IMR-90 (cell line): ENCODE measurements at regions not wholly inside any gene's neighbourhood (a gene's known extent, or its start where the extent isn't known, plus 50 kb on each side); places are given as distances from the start of the nearest gene placed in this dataset.

Source experiments
- ATAC-seq: fragments of 200-7000 bp; cut with Tn5 transposase; 2 replicates; pipeline ENCODE4 v1.9.1; 2020; ENCODE audit warnings: low read depth, mild to moderate bottlenecking, moderate library complexity
- BruUV-seq: library from RNA; stranded (reverse); fragments of 400-500 nt; replicated peaks from 2 replicates; lab custom pipeline; 2021; lab: Mats Ljungman, UMichigan
- CTCF ChIA-PET: fragments of 300-600 bp; formaldehyde crosslinking; extraction: SDS; loops from one replicate; lab custom pipeline; 2021; ENCODE audit warnings: antibody characterized with exemption; lab: Yijun Ruan, JAX
- POLR2A ChIA-PET: fragments of 300-600 bp; sonication (Branson Sonifier 250); formaldehyde crosslinking; loops from one replicate; lab custom pipeline; 2022; ENCODE audit warnings: antibody characterized with exemption; ENCODE audit not compliant: unreplicated experiment; lab: Charles Lee
- DNase-seq: peaks from one replicate; pipeline ENCODE4 v3.0.0; 2013
- H2AFZ ChIP-seq: replicated peaks from 2 replicates; pipeline ENCODE3; 2013; ENCODE audit warnings: low read length, mild to moderate bottlenecking; ENCODE audit not compliant: poor library complexity
- H2AK5ac ChIP-seq: 2 replicates; pipeline ENCODE4 v1.6.1; 2013; ENCODE audit warnings: low read depth, low read length, inconsistent platforms
- H2AK9ac ChIP-seq: replicated peaks from 2 replicates; pipeline ENCODE3; 2013; ENCODE audit warnings: mild to moderate bottlenecking, low read depth, low read length, moderate library complexity; ENCODE audit not compliant: poor library complexity
- H2BK120ac ChIP-seq: 2 replicates; pipeline ENCODE4 v1.6.1; 2013; ENCODE audit warnings: low read depth, low read length, inconsistent platforms
- H2BK15ac ChIP-seq: 3 replicates; pipeline ENCODE4 v1.6.1; 2013; ENCODE audit warnings: low read depth, low read length, inconsistent platforms
- H2BK20ac ChIP-seq: 2 replicates; pipeline ENCODE4 v1.6.1; 2013; ENCODE audit warnings: low read depth, mild to moderate bottlenecking, inconsistent platforms, low read length, moderate library complexity
- H2BK5ac ChIP-seq: 2 replicates; pipeline ENCODE4 v1.6.1; 2013; ENCODE audit warnings: mild to moderate bottlenecking, low read depth, low read length, inconsistent platforms; ENCODE audit not compliant: poor library complexity, severe bottlenecking
- H3K14ac ChIP-seq: replicated peaks from 2 replicates; pipeline ENCODE4 v1.6.1; 2013; ENCODE audit warnings: low read depth, low read length, inconsistent platforms
- H3K18ac ChIP-seq: 2 replicates; pipeline ENCODE4 v1.6.1; 2013; ENCODE audit warnings: low read depth, low read length, control low read depth
- H3K23ac ChIP-seq: 2 replicates; pipeline ENCODE4 v1.6.1; 2013; ENCODE audit warnings: low read depth, low read length, inconsistent platforms
- H3K27ac ChIP-seq: 2 replicates; pipeline ENCODE4 v1.5.1; 2013; ENCODE audit warnings: mild to moderate bottlenecking, control low read depth, low read length; ENCODE audit not compliant: insufficient read depth
- H3K27me3 ChIP-seq: 2 replicates; pipeline ENCODE4 v1.6.1; 2013; ENCODE audit warnings: low read length; ENCODE audit not compliant: control insufficient read depth, insufficient read depth
- H3K36me3 ChIP-seq: 2 replicates; pipeline ENCODE4 v1.6.1; 2013; ENCODE audit warnings: low read length, mixed read lengths; ENCODE audit not compliant: control insufficient read depth, insufficient read depth
- H3K4ac ChIP-seq: 2 replicates; pipeline ENCODE4 v1.6.1; 2013; ENCODE audit warnings: low read depth, low read length, inconsistent platforms
- H3K4me1 ChIP-seq: 2 replicates; pipeline ENCODE4 v1.6.1; 2013; ENCODE audit warnings: low read length, mixed read lengths; ENCODE audit not compliant: control insufficient read depth, insufficient read depth
- H3K4me2 ChIP-seq: 2 replicates; pipeline ENCODE4 v1.6.1; 2013; ENCODE audit warnings: low read depth, mild to moderate bottlenecking, control low read depth, low read length, moderate library complexity
- H3K4me3 ChIP-seq: 2 replicates; pipeline ENCODE4 v1.5.1; 2013; ENCODE audit warnings: low read depth, mild to moderate bottlenecking, control low read depth, low read length, moderate library complexity; ENCODE audit not compliant: insufficient read depth
- H3K56ac ChIP-seq: 2 replicates; pipeline ENCODE4 v1.6.1; 2013; ENCODE audit warnings: low read length, inconsistent platforms; ENCODE audit not compliant: insufficient read depth; ENCODE audit errors: extremely low read depth
- H3K79me1 ChIP-seq, 2 experiments: 2 replicates each; pipeline ENCODE4 v1.6.1; 2013; ENCODE audit warnings: low read length in 2 of 2, inconsistent platforms in 1 of 2, low read depth in 1 of 2
- H3K9ac ChIP-seq: 2 replicates; pipeline ENCODE4 v1.6.1; 2013; ENCODE audit warnings: low read depth, low read length, control low read depth
- H3K9me1 ChIP-seq: 2 replicates; pipeline ENCODE4 v1.6.1; 2013; ENCODE audit warnings: low read length, inconsistent platforms; ENCODE audit not compliant: insufficient read depth
- H3K9me3 ChIP-seq: 2 replicates; pipeline ENCODE4 v1.6.1; 2013; ENCODE audit warnings: low read length; ENCODE audit not compliant: control insufficient read depth, insufficient read depth
- H4K20me1 ChIP-seq: 2 replicates; pipeline ENCODE4 v1.6.1; 2013; ENCODE audit warnings: low read length, inconsistent platforms; ENCODE audit not compliant: insufficient read depth
- H4K5ac ChIP-seq: 2 replicates; pipeline ENCODE4 v1.6.1; 2013; ENCODE audit warnings: mild to moderate bottlenecking, low read depth, low read length, control low read depth
- H4K8ac ChIP-seq, 2 experiments: 2 replicates each; pipeline ENCODE4 v1.6.1; 2013; ENCODE audit warnings: low read depth in 2 of 2, low read length in 2 of 2, control low read depth in 1 of 2, inconsistent platforms in 1 of 2
- H4K91ac ChIP-seq: 2 replicates; pipeline ENCODE4 v1.6.1; 2013; ENCODE audit warnings: low read depth, low read length, inconsistent platforms; ENCODE audit not compliant: insufficient read depth
- CEBPB ChIP-seq: IDR thresholded peaks from 2 replicates; pipeline ENCODE4 v1.6.1; 2012; ENCODE audit warnings: low read depth, low read length, improper control_type of control experiment
- FOS ChIP-seq: fragments of 150-350 bp; IDR thresholded peaks from 2 replicates; pipeline ENCODE4 v1.6.1; 2016; ENCODE audit warnings: low read depth, low read length
- MAFK ChIP-seq: IDR thresholded peaks from 2 replicates; pipeline ENCODE4 v1.6.1; 2012; ENCODE audit warnings: low read depth, low read length, improper control_type of control experiment
- MAZ ChIP-seq: IDR thresholded peaks from 2 replicates; pipeline ENCODE4 v1.6.1; 2012; ENCODE audit warnings: low read depth, mild to moderate bottlenecking, low read length, improper control_type of control experiment, moderate library complexity, borderline replicate concordance
- MXI1 ChIP-seq: IDR thresholded peaks from 2 replicates; pipeline ENCODE4 v1.6.1; 2012; ENCODE audit warnings: low read depth, mild to moderate bottlenecking, low read length, moderate library complexity, borderline replicate concordance
- POLR2A ChIP-seq: IDR thresholded peaks from 2 replicates; pipeline ENCODE4 v1.6.1; 2012; ENCODE audit warnings: mild to moderate bottlenecking, low read depth, low read length
- RAD21 ChIP-seq: IDR thresholded peaks from 2 replicates; pipeline ENCODE4 v1.6.1; 2012; ENCODE audit warnings: low read length, improper control_type of control experiment
- RCOR1 ChIP-seq: IDR thresholded peaks from 2 replicates; pipeline ENCODE4 v1.6.1; 2012; ENCODE audit warnings: mild to moderate bottlenecking, low read length, improper control_type of control experiment; ENCODE audit not compliant: insufficient replicate concordance
- RFX5 ChIP-seq: IDR thresholded peaks from 2 replicates; pipeline ENCODE4 v1.8.0; 2012; ENCODE audit warnings: low read depth, mild to moderate bottlenecking, low read length, moderate library complexity
- SMC3 ChIP-seq: fragments of 150-350 bp; IDR thresholded peaks from 2 replicates; pipeline ENCODE4 v1.6.1; 2016; ENCODE audit warnings: low read depth, mild to moderate bottlenecking, antibody characterized with exemption, low read length, moderate library complexity
- WGBS, 2 experiments: methylation state at CpG; one replicate each; pipeline versions ENCODE4 v1.1.5 to v1.1.7; 2013; ENCODE audit warnings: missing lambda C conversion rate in 2 of 2; ENCODE audit not compliant: insufficient read length in 1 of 2; ENCODE audit errors: extremely low coverage in 2 of 2; 5-methylcytosine and 5-hydroxymethylcytosine counted together
- dilution Hi-C: fragments of 300-500 bp; cut with HindIII; formaldehyde crosslinking; loops from one replicate; pipeline ENCODE4 v1.14.3; 2018; ENCODE audit warnings: low sequenced_read_pairs; ENCODE audit not compliant: unreplicated experiment
- in situ Hi-C: fragments of 300-500 bp; cut with MboI; formaldehyde crosslinking; loops from 3 replicates; pipeline ENCODE4 v1.14.3; 2019; ENCODE audit warnings: low sequenced_read_pairs, inconsistent platforms, mixed read lengths
- intact Hi-C: fragments of 100-400 bp; cut with micrococcal nuclease; formaldehyde crosslinking; loops from 2 replicates; pipeline ENCODE4 v1.10.0; 2022
- TF ChIP-seq, protein P1 (sequence below): fragments of 150-350 bp; IDR thresholded peaks from 2 replicates; pipeline ENCODE4 v1.6.1; 2017; ENCODE audit warnings: mild to moderate bottlenecking, antibody characterized with exemption, low read length, low read depth
- TF ChIP-seq, protein P2 (sequence below): conservative IDR thresholded peaks from 2 replicates; pipeline ENCODE4 v1.5.1; 2012; ENCODE audit warnings: mild to moderate bottlenecking, low read depth, low read length, improper control_type of control experiment
- TF ChIP-seq, protein P3 (sequence below): fragments of 150-350 bp; IDR thresholded peaks from 2 replicates; pipeline ENCODE4 v1.6.1; 2016; ENCODE audit warnings: low read depth, mild to moderate bottlenecking, low read length, moderate library complexity, borderline replicate concordance

DNA sequence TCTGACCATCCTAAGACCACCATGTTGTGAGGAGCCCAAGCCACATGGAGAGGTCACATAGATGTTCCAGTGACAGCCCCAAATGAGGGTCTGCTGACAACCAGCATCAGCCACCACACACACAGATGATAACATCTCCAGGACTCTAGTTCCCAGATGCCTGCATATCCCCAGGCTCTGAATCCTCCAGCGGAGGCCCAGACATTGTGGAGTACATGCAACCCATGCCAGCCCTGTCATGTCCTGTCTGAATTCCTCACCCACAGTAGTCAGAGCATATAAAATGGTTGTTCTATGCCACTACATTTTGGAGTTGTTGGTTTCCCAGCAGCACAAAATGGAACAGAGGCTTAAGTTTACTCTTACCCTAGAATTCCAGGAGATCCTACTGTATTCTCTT, 122.0 kb upstream of the SLC35G4 start:
- H2AK5ac ChIP-seq: no peak overlapping the region
- intact Hi-C loops: no loop called here
- H3K9me3 ChIP-seq: no peaks in the 10 kb centered on the region
- H4K8ac ChIP-seq: no peak overlapping the region
- no peak overlapping the region for H3K27ac ChIP-seq
- H3K4me1 ChIP-seq: peaks cover 2% of the 10 kb centered on the region; the same call in 1 of the 2 replicates
- no peaks in the 10 kb centered on the region for H3K9me1 ChIP-seq
- peak overlapping the region; percentile 8 for H2AFZ ChIP-seq
- no peak overlapping the region for H2BK20ac ChIP-seq
- H2BK15ac ChIP-seq: no peak overlapping the region
- H4K91ac ChIP-seq: no peak overlapping the region
- H3K56ac ChIP-seq: no peak overlapping the region
- H2BK120ac ChIP-seq: no peak overlapping the region
- H2AK9ac ChIP-seq: no peak overlapping the region
- WGBS, 2 experiments: no CpG with 5 or more reads among the region's 1 CpG
- no peaks in the 10 kb centered on the region for H3K79me1 ChIP-seq
- no peak overlapping the region for H3K14ac ChIP-seq
- H3K4me3 ChIP-seq: no peak overlapping the region
- TF ChIP-seq RCOR1: no peak
- no peak for TF ChIP-seq MAFK
- no peak for TF ChIP-seq CEBPB
- no peak for TF ChIP-seq RFX5
- TF ChIP-seq SMC3: no peak
- TF ChIP-seq RAD21: no peak
- TF ChIP-seq, protein P1, sequence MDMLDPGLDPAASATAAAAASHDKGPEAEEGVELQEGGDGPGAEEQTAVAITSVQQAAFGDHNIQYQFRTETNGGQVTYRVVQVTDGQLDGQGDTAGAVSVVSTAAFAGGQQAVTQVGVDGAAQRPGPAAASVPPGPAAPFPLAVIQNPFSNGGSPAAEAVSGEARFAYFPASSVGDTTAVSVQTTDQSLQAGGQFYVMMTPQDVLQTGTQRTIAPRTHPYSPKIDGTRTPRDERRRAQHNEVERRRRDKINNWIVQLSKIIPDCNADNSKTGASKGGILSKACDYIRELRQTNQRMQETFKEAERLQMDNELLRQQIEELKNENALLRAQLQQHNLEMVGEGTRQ: no peak
- TF ChIP-seq FOS: no peak
- TF ChIP-seq POLR2A: no peak
- TF ChIP-seq, protein P2, sequence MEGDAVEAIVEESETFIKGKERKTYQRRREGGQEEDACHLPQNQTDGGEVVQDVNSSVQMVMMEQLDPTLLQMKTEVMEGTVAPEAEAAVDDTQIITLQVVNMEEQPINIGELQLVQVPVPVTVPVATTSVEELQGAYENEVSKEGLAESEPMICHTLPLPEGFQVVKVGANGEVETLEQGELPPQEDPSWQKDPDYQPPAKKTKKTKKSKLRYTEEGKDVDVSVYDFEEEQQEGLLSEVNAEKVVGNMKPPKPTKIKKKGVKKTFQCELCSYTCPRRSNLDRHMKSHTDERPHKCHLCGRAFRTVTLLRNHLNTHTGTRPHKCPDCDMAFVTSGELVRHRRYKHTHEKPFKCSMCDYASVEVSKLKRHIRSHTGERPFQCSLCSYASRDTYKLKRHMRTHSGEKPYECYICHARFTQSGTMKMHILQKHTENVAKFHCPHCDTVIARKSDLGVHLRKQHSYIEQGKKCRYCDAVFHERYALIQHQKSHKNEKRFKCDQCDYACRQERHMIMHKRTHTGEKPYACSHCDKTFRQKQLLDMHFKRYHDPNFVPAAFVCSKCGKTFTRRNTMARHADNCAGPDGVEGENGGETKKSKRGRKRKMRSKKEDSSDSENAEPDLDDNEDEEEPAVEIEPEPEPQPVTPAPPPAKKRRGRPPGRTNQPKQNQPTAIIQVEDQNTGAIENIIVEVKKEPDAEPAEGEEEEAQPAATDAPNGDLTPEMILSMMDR: no peak
- no peak for TF ChIP-seq MXI1
- TF ChIP-seq MAZ: no peak
- TF ChIP-seq, protein P3, sequence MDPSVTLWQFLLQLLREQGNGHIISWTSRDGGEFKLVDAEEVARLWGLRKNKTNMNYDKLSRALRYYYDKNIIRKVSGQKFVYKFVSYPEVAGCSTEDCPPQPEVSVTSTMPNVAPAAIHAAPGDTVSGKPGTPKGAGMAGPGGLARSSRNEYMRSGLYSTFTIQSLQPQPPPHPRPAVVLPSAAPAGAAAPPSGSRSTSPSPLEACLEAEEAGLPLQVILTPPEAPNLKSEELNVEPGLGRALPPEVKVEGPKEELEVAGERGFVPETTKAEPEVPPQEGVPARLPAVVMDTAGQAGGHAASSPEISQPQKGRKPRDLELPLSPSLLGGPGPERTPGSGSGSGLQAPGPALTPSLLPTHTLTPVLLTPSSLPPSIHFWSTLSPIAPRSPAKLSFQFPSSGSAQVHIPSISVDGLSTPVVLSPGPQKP: no peak
- DNase-seq: no peak
- H3K9ac ChIP-seq: no peak overlapping the region
- H3K36me3 ChIP-seq: no peaks in the 10 kb centered on the region
- H3K27me3 ChIP-seq: peaks cover 4% of the 10 kb centered on the region; the same call in 1 of the 2 replicates
- no peak overlapping the region for H3K23ac ChIP-seq
- in situ Hi-C loops: no loop called here
- H4K20me1 ChIP-seq: no peaks in the 10 kb centered on the region
- no peak overlapping the region for H3K18ac ChIP-seq
- no peak overlapping the region for H2BK5ac ChIP-seq
- ATAC-seq: no peak
- H3K4me2 ChIP-seq: no peak overlapping the region
- BruUV-seq: no TSS peak
- H3K4ac ChIP-seq: no peak overlapping the region
- POLR2A ChIA-PET: no interaction called here
- CTCF ChIA-PET: no interaction called here
- dilution Hi-C loops: no loop called here
- H4K5ac ChIP-seq: no peak overlapping the region
